A549 (cell line): ENCODE measurements at regions not wholly inside any gene's neighbourhood (a gene's known extent, or its start where the extent isn't known, plus 50 kb on each side); places are given as distances from the start of the nearest gene placed in this dataset.

Source experiments
- ELK1 ChIP-seq: fragments of 150-350 bp; IDR thresholded peaks from 2 replicates; pipeline ENCODE4 v1.6.1; 2014; ENCODE audit warnings: low read depth, mild to moderate bottlenecking, low read length
- GATA3 ChIP-seq: IDR thresholded peaks from 2 replicates; pipeline ENCODE4 v1.6.1; 2012; ENCODE audit warnings: borderline replicate concordance
- KDM1A ChIP-seq: fragments of 200-600 bp; sonication (generic); IDR thresholded peaks from 2 replicates; pipeline ENCODE4 v1.6.1; 2016; ENCODE audit warnings: low read depth, mild to moderate bottlenecking
- NR3C1 ChIP-seq: fragments of >200 bp; sonication (Bioruptor Twin); formaldehyde crosslinking; IDR thresholded peaks from 3 replicates; pipeline ENCODE4 v1.6.1; 2017
- POLR2A ChIP-seq: IDR thresholded peaks from 2 replicates; pipeline ENCODE4 v1.6.1; 2012; ENCODE audit warnings: mild to moderate bottlenecking, low read length
- TP53 ChIP-seq: fragments of 250-450 bp; sonication (Bioruptor Pico); IDR thresholded peaks from 2 replicates; pipeline ENCODE4 v1.5.0; 2021; ENCODE audit warnings: mild to moderate bottlenecking, moderate library complexity
- TF ChIP-seq, protein P1 (sequence below): fragments of >200 bp; sonication (Bioruptor Twin); formaldehyde crosslinking; IDR thresholded peaks from 3 replicates; pipeline ENCODE4 v1.5.1; 2016
- TF ChIP-seq, protein P2 (sequence below): IDR thresholded peaks from 2 replicates; pipeline ENCODE4 v1.6.1; 2012

DNA sequence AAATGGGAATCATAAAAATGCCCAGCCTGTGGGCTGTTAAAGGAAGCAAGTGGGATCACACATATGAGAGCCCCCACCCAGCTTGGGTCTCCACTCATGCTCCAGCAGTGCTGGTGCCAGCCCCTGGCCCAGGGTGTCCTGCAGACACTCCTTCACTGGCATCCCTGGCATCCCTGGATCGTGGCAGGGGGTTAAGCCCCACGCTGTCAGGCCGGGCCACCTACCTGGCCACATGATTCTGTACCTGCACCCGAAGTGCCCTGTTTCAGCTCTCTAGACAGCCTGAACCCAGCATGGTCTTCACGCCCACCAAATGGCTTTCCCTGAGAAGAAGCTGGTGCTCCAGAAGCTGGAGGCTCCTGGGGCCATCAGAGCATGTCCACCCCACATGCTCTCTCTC, 137.4 kb downstream of the INHBB start:
- TF ChIP-seq KDM1A (no peak), POLR2A (no peak), TP53 (CRISPR knock-in tag) (no peak), GATA3 (no peak), ELK1 (no peak), NR3C1 (no peak)
- TF ChIP-seq, protein P1, sequence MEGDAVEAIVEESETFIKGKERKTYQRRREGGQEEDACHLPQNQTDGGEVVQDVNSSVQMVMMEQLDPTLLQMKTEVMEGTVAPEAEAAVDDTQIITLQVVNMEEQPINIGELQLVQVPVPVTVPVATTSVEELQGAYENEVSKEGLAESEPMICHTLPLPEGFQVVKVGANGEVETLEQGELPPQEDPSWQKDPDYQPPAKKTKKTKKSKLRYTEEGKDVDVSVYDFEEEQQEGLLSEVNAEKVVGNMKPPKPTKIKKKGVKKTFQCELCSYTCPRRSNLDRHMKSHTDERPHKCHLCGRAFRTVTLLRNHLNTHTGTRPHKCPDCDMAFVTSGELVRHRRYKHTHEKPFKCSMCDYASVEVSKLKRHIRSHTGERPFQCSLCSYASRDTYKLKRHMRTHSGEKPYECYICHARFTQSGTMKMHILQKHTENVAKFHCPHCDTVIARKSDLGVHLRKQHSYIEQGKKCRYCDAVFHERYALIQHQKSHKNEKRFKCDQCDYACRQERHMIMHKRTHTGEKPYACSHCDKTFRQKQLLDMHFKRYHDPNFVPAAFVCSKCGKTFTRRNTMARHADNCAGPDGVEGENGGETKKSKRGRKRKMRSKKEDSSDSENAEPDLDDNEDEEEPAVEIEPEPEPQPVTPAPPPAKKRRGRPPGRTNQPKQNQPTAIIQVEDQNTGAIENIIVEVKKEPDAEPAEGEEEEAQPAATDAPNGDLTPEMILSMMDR = no peak
- TF ChIP-seq, protein P2, sequence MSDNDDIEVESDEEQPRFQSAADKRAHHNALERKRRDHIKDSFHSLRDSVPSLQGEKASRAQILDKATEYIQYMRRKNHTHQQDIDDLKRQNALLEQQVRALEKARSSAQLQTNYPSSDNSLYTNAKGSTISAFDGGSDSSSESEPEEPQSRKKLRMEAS = no peak
